ENCODE measurements at regions not wholly inside any gene's neighbourhood (a gene's known extent, or its start where the extent isn't known, plus 50 kb on each side); places are given as distances from the start of the nearest gene placed in this dataset.

DNA sequence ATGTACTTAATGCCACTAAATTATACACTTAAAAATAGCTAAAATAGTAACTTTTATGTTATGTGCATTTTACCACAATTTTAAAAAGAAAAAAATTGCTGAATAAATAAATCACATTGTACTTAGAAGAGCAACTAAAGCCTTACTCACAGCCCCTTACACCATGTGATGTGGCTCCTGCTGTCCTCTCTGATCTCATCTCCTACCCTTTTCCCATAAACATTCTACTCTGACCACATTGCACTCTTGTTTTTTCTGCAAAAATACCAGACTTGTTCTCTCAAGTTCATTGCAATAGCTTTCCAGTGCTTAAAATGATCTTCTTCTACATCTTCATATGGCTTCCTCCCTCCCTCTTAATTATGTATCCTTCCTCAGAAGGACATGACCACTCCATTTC, 268.4 kb downstream of the ELAVL2 start:
- no peak overlapping the region for H3K4me3 ChIP-seq
- DNase-seq (ENCODE audit: low spot score) = no peak
- TF ChIP-seq, protein P1, sequence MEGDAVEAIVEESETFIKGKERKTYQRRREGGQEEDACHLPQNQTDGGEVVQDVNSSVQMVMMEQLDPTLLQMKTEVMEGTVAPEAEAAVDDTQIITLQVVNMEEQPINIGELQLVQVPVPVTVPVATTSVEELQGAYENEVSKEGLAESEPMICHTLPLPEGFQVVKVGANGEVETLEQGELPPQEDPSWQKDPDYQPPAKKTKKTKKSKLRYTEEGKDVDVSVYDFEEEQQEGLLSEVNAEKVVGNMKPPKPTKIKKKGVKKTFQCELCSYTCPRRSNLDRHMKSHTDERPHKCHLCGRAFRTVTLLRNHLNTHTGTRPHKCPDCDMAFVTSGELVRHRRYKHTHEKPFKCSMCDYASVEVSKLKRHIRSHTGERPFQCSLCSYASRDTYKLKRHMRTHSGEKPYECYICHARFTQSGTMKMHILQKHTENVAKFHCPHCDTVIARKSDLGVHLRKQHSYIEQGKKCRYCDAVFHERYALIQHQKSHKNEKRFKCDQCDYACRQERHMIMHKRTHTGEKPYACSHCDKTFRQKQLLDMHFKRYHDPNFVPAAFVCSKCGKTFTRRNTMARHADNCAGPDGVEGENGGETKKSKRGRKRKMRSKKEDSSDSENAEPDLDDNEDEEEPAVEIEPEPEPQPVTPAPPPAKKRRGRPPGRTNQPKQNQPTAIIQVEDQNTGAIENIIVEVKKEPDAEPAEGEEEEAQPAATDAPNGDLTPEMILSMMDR (IDR thresholded peaks at IDR 0.05) = no peak
- H3K27ac ChIP-seq = no peak overlapping the region

DNA sequence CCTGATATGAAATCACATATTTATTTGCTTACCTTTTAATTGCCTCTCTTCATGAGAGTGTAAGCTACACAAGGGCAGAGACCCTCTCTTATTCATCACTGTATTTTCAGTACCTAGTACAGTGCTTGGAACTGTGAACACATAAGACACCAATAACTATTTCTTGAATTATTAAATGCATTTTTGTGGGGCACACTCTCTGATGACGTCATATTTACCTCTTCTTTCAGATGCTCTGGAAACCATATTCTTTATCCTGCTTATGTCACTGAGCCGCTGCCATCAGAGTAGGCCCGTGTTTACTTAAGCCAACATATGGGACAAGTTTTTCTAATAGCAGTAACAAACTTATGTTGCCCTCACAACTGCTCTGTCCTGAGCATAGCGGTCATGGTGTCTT, 266.5 kb downstream of the ELAVL2 start:
- no peak for DNase-seq (ENCODE audit: low spot score)
- Histone ChIP-seq H3K27ac (no peak overlapping the region), H3K4me3 (no peak overlapping the region)
- TF ChIP-seq, protein P1 (IDR thresholded peaks at IDR 0.05) = no peak

DNA sequence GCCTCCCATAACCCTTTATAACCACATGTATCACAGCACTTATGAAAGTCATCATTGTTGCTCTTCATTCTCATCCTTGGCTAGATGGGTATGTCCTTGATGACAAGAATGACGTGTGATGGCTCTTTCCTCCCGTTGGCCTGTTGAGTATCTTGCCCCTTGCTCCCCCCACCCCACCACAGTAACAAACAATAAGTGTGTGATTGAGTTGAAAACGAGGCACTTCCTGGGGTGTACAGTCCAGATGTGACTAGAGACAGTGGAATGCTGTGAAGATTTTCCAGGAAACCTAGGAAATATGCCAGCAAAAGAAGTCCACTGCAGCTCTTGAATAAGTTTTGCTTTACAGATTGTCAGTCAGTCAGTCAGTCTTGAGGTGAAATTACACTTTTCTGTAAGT, 262.5 kb downstream of the ELAVL2 start:
- Histone ChIP-seq H3K27ac (no peak overlapping the region), H3K4me3 (no peak overlapping the region)
- TF ChIP-seq, protein P1 (IDR thresholded peaks at IDR 0.05) = no peak
- no peak for DNase-seq (ENCODE audit: low spot score)

DNA sequence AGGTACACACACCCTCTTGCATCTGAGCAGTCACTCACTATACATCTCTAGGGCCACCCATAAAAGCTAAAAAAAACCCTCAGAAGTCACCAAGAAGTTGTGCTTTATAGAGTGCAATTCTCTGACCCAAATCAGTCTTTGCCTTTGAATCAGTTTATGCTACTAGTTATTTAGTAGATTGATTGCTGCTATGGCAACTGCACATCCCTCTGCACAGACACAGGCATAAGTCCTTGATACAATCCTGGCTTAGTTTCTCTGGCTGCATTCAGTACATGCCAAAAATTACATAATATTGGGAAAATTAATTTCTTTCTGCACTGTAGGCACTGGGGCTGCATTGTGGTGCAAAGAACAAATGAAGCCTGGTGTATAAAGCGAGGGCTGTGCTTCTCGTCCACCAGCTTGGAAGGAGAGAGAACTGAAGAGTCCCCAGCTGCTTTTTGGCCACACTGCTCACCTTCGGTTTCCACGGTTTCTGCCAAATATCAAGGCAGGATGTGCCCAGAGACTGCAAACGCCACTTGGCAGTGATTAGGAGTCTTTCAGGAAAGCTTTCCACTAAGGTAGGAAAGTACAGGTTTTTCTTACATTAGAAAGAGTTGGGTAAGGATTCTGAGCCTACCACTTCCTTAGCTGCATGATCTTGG, 258.4 kb downstream of the ELAVL2 start:
- no peak overlapping the region for H3K4me3 ChIP-seq
- DNase-seq (ENCODE audit: low spot score) = no peak
- TF ChIP-seq, protein P1 (IDR thresholded peaks at IDR 0.05) = no peak
- no peak overlapping the region for H3K27ac ChIP-seq

DNA sequence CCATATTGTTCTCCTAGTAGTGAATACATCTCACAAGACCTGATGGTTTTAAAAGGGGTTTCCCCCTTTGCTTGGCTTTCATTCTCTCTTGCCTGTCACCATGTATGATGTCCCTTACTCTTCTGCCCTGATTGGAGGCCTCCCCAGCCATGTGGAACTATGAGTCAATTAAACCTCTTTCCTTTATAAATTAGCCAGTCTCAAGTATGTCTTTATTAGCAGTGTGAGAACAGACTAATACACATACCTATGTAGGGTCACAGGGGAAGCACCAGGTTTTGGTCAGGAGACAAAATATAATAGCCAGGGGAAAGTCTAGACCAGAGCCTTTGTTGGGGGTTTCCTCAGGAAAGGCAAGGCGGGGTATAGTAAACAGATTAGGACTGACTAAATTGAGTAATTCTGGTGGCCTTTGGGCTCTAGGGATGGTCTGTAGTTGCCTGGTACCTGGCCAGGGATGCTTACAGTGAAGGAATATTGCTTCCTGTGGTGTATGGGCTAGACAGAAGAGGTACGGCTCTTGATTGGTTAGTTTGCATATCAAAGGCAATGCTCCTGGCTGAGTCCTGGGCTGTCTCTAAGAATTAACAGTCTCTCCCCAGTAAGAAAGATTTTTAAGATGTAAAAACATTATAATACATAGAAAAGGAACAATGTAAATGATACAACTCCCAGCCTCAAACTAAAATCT, 254.5 kb downstream of the ELAVL2 start:
- DNase-seq (ENCODE audit: low spot score) = no peak
- H3K27ac ChIP-seq = no peak overlapping the region
- TF ChIP-seq, protein P1 (IDR thresholded peaks at IDR 0.05) = no peak
- no peak overlapping the region for H3K4me3 ChIP-seq

DNA sequence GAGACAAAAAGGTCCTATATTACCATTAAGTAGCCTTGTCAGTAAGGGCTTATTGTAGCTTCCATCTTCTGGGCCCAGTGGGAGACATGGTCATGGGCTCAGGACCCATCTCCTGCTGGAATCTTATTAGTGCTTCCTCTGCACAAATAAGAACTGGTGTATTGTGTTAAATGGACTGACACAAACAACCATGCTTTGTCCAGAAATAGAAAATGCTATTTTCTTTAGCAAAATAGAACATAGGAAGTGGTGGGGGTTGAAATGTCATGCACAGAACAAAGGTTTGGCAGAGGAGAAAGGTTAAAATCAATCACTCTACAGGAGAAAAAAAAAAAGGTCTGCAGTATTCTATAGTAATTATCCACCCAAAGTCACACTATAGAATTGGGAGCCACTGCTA, 252.2 kb downstream of the ELAVL2 start:
- DNase-seq (ENCODE audit: low spot score) = no peak
- TF ChIP-seq, protein P1 (IDR thresholded peaks at IDR 0.05) = no peak
- no peak overlapping the region for H3K27ac ChIP-seq
- no peak overlapping the region for H3K4me3 ChIP-seq

DNA sequence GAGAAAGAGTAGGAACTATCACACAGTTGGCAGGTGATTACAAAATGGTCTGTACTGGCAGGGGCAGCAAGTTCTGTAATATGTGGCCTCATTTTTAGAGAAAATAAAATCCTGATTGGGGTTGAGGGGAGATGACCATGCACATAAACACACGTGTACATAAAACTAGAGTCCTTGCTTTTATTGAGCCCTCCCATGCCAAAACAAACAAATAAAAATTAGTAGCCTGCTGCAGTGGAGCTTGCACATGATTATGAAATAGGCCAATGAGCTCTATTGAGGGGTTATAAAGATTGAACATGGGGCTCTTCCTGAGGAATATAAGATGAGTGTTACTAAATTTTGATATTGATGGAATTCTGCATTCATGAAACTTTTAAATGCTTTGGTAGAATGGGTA, 248.4 kb downstream of the ELAVL2 start:
- no peak for DNase-seq (ENCODE audit: low spot score)
- TF ChIP-seq, protein P1 (IDR thresholded peaks at IDR 0.05) = no peak
- Histone ChIP-seq H3K27ac (no peak overlapping the region), H3K4me3 (no peak overlapping the region)
